KMS-11 (cell line): ENCODE measurements at regions not wholly inside any gene's neighbourhood (a gene's known extent, or its start where the extent isn't known, plus 50 kb on each side); places are given as distances from the start of the nearest gene placed in this dataset.

ENCODE experiments used
- H2AFZ ChIP-seq: fragments of 200-600 bp; sonication (generic); 2 replicates; pipeline ENCODE4 v1.6.1; 2016; ENCODE audit warnings: antibody characterized with exemption, mixed run types, low read depth
- H3K27ac ChIP-seq: fragments of 200-600 bp; sonication (generic); 2 replicates; pipeline ENCODE4 v1.6.1; 2016; ENCODE audit warnings: mild to moderate bottlenecking, mixed run types
- H3K27me3 ChIP-seq: fragments of 200-600 bp; sonication (generic); 2 replicates; pipeline ENCODE4 v1.6.1; 2017; ENCODE audit warnings: mild to moderate bottlenecking, low read depth, mixed run types, moderate library complexity; ENCODE audit not compliant: insufficient read depth
- H3K36me3 ChIP-seq: fragments of 200-600 bp; sonication (generic); 2 replicates; pipeline ENCODE4 v1.6.1; 2017; ENCODE audit warnings: mild to moderate bottlenecking, mixed run types; ENCODE audit not compliant: insufficient read depth
- H3K4me1 ChIP-seq: fragments of 200-600 bp; sonication (generic); 2 replicates; pipeline ENCODE4 v1.6.1; 2016; ENCODE audit warnings: mild to moderate bottlenecking, low read depth, mixed run types; ENCODE audit not compliant: poor library complexity, severe bottlenecking
- H3K4me2 ChIP-seq: fragments of 200-600 bp; sonication (generic); 2 replicates; pipeline ENCODE4 v1.7.0; 2016; ENCODE audit warnings: mild to moderate bottlenecking, mixed run types
- H3K4me3 ChIP-seq: fragments of 200-600 bp; sonication (generic); IDR thresholded peaks from 2 replicates; pipeline ENCODE4 v1.6.1; 2017; ENCODE audit warnings: low read depth, low read length, mixed read lengths; ENCODE audit not compliant: insufficient read depth
- H3K79me2 ChIP-seq: fragments of 200-600 bp; sonication (generic); 2 replicates; pipeline ENCODE4 v1.6.1; 2016; ENCODE audit warnings: low read depth, mixed run types; ENCODE audit not compliant: insufficient read depth
- H3K9ac ChIP-seq: fragments of 200-600 bp; sonication (generic); 2 replicates; pipeline ENCODE4 v1.6.1; 2016; ENCODE audit warnings: mild to moderate bottlenecking, mixed run types
- H4K20me1 ChIP-seq: fragments of 200-600 bp; sonication (generic); 2 replicates; pipeline ENCODE4 v1.6.1; 2016; ENCODE audit warnings: mild to moderate bottlenecking, mixed run types; ENCODE audit not compliant: insufficient read depth
- CTCF ChIP-seq: fragments of 200-600 bp; sonication (generic); conservative IDR thresholded peaks from 2 replicates; pipeline ENCODE4 v1.6.1; 2017; ENCODE audit warnings: low read depth, mild to moderate bottlenecking, antibody characterized with exemption, low read length, moderate library complexity, mixed read lengths

- no peak overlapping the region for H3K9ac ChIP-seq
- no peaks in the 10 kb centered on the region for H3K36me3 ChIP-seq
- no peaks in the 10 kb centered on the region for H4K20me1 ChIP-seq
- no peaks in the 10 kb centered on the region for H3K27me3 ChIP-seq
- no peak overlapping the region for H2AFZ ChIP-seq
- no peaks in the 10 kb centered on the region for H3K79me2 ChIP-seq
- H3K4me3 ChIP-seq, result no peak overlapping the region
- peaks cover 12% of the 10 kb centered on the region for H3K4me1 ChIP-seq
- no peak for TF ChIP-seq CTCF
- H3K4me2 ChIP-seq, result no peak overlapping the region
- H3K27ac ChIP-seq, result no peak overlapping the region
Observed at GRCh38 chr2:60612033-60612432, 58.6 kb upstream of the BCL11A start.

GRCh38 chr2:60614319-60614718 lies 60.9 kb upstream of the BCL11A start:
- Histone ChIP-seq H3K4me3 (no peak overlapping the region), H3K4me1 (peaks cover 2% of the 10 kb centered on the region), H3K27me3 (no peaks in the 10 kb centered on the region), H3K27ac (no peak overlapping the region), H3K79me2 (no peaks in the 10 kb centered on the region), H3K4me2 (no peak overlapping the region), H3K9ac (no peak overlapping the region), H4K20me1 (no peaks in the 10 kb centered on the region), H2AFZ (no peak overlapping the region), H3K36me3 (no peaks in the 10 kb centered on the region)
- TF ChIP-seq CTCF, result no peak

- no peak overlapping the region for H3K4me2 ChIP-seq
- H3K27me3 ChIP-seq, result no peaks in the 10 kb centered on the region
- no peaks in the 10 kb centered on the region for H3K79me2 ChIP-seq
- H3K9ac ChIP-seq, result no peak overlapping the region
- H3K27ac ChIP-seq, result no peak overlapping the region
- H3K4me3 ChIP-seq, result no peak overlapping the region
- H4K20me1 ChIP-seq, result no peaks in the 10 kb centered on the region
- TF ChIP-seq CTCF, result no peak
- no peak overlapping the region for H2AFZ ChIP-seq
- H3K4me1 ChIP-seq, result no peaks in the 10 kb centered on the region
- no peaks in the 10 kb centered on the region for H3K36me3 ChIP-seq
Observed at GRCh38 chr2:60621688-60622429, 68.4 kb upstream of the BCL11A start.

- Histone ChIP-seq H3K4me2 (no peak overlapping the region), H3K9ac (no peak overlapping the region), H3K79me2 (no peaks in the 10 kb centered on the region), H3K4me3 (no peak overlapping the region), H3K4me1 (no peaks in the 10 kb centered on the region), H3K36me3 (no peaks in the 10 kb centered on the region), H3K27me3 (no peaks in the 10 kb centered on the region), H2AFZ (no peak overlapping the region), H3K27ac (no peak overlapping the region), H4K20me1 (no peaks in the 10 kb centered on the region)
- no peak for TF ChIP-seq CTCF
Observed at GRCh38 chr2:60623040-60623439, 69.6 kb upstream of the BCL11A start.
